Type B pancreatic cell (in vitro differentiated cells): ENCODE measurements at regions not wholly inside any gene's neighbourhood (a gene's known extent, or its start where the extent isn't known, plus 50 kb on each side); places are given as distances from the start of the nearest gene placed in this dataset.

Experiments
- DNase-seq: peaks from one replicate; pipeline ENCODE4 v3.0.0; 2021; ENCODE audit warnings: mixed read lengths; ENCODE audit not compliant: unreplicated experiment; ENCODE audit errors: extremely low spot score
- H3K27ac Mint-ChIP-seq: 2 replicates; pipeline ENCODE4 v1.8.0; 2021; ENCODE audit warnings: mild to moderate bottlenecking, mixed read lengths
- H3K27me3 Mint-ChIP-seq: 2 replicates; pipeline ENCODE4 v1.8.0; 2021; ENCODE audit warnings: mixed read lengths
- H3K36me3 Mint-ChIP-seq: 2 replicates; pipeline ENCODE4 v1.8.0; 2021; ENCODE audit warnings: mixed read lengths
- H3K4me1 Mint-ChIP-seq: one replicate; pipeline ENCODE4 v1.8.0; 2021; ENCODE audit warnings: mixed read lengths; ENCODE audit not compliant: unreplicated experiment
- H3K4me3 Mint-ChIP-seq: 2 replicates; pipeline ENCODE4 v1.8.0; 2021; ENCODE audit warnings: mild to moderate bottlenecking, mixed read lengths
- H3K9me3 Mint-ChIP-seq: 2 replicates; pipeline ENCODE4 v1.8.0; 2021; ENCODE audit warnings: mixed read lengths
- CTCF ChIP-seq: fragments of 200-600 bp; sonication (generic); conservative IDR thresholded peaks from 2 replicates; pipeline ENCODE4 v1.5.0; 2021; ENCODE audit warnings: antibody characterized with exemption, mild to moderate bottlenecking

- no peak overlapping the region for H3K27ac Mint-ChIP-seq
- peaks cover 14% of the 10 kb centered on the region for H3K4me1 Mint-ChIP-seq
- DNase-seq: no peak
- no peaks in the 10 kb centered on the region for H3K36me3 Mint-ChIP-seq
- H3K27me3 Mint-ChIP-seq: peaks cover 5% of the 10 kb centered on the region
- H3K4me3 Mint-ChIP-seq: no peak overlapping the region
- no peak for TF ChIP-seq CTCF
- no peaks in the 10 kb centered on the region for H3K9me3 Mint-ChIP-seq
Observed at GRCh38 chr10:44788147-44789129, 122.7 kb upstream of the TMEM72 start.

- Mint-ChIP-seq H3K4me1 (peaks cover 10% of the 10 kb centered on the region), H3K27ac (no peak overlapping the region), H3K9me3 (no peaks in the 10 kb centered on the region), H3K36me3 (no peaks in the 10 kb centered on the region), H3K4me3 (no peak overlapping the region), H3K27me3 (peaks cover 8% of the 10 kb centered on the region)
- TF ChIP-seq CTCF: no peak
- no peak for DNase-seq
Observed at GRCh38 chr10:44792119-44792775, 118.9 kb upstream of the TMEM72 start.

- Mint-ChIP-seq H3K4me3 (no peak overlapping the region), H3K27ac (no peak overlapping the region), H3K9me3 (no peaks in the 10 kb centered on the region), H3K36me3 (no peaks in the 10 kb centered on the region), H3K4me1 (peaks cover 17% of the 10 kb centered on the region), H3K27me3 (peaks cover 6% of the 10 kb centered on the region)
- no peak for TF ChIP-seq CTCF
- no peak for DNase-seq
Observed at GRCh38 chr10:44799966-44800365, 111.2 kb upstream of the TMEM72 start.

- no peak for TF ChIP-seq CTCF
- H3K9me3 Mint-ChIP-seq: no peaks in the 10 kb centered on the region
- no peak for DNase-seq
- peaks cover 14% of the 10 kb centered on the region for H3K27me3 Mint-ChIP-seq
- H3K27ac Mint-ChIP-seq: no peak overlapping the region
- H3K4me1 Mint-ChIP-seq: peaks cover 17% of the 10 kb centered on the region
- no peaks in the 10 kb centered on the region for H3K36me3 Mint-ChIP-seq
- no peak overlapping the region for H3K4me3 Mint-ChIP-seq
Observed at GRCh38 chr10:44801383-44802327, 109.5 kb upstream of the TMEM72 start.

GRCh38 chr10:44803862-44804261, 107.3 kb upstream of the TMEM72 start:
- Mint-ChIP-seq H3K4me3 (no peak overlapping the region), H3K27me3 (peaks cover 12% of the 10 kb centered on the region), H3K9me3 (no peaks in the 10 kb centered on the region), H3K4me1 (peaks cover 10% of the 10 kb centered on the region), H3K27ac (no peak overlapping the region), H3K36me3 (no peaks in the 10 kb centered on the region)
- no peak for TF ChIP-seq CTCF
- no peak for DNase-seq
